MCF 10A (cell line): ENCODE measurements at regions not wholly inside any gene's neighbourhood (a gene's known extent, or its start where the extent isn't known, plus 50 kb on each side); places are given as distances from the start of the nearest gene placed in this dataset.

ENCODE experiments used
- BruUV-seq: library from RNA; stranded (reverse); fragments of 400-500 nt; replicated peaks from 2 replicates; lab custom pipeline; 2021; lab: Mats Ljungman, UMichigan
- CTCF ChIA-PET: fragments of 300-600 bp; sonication (Branson Sonifier 250); formaldehyde crosslinking; extraction: SDS; loops from one replicate; lab custom pipeline; 2021; ENCODE audit warnings: antibody characterized with exemption, inconsistent platforms; lab: Yijun Ruan, JAX
- POLR2A ChIA-PET: fragments of 300-600, 350-650 bp; sonication (Branson Sonifier 250); formaldehyde crosslinking; extraction: SDS; loops from one replicate; lab custom pipeline; 2020; ENCODE audit warnings: antibody characterized with exemption, inconsistent platforms; lab: Yijun Ruan, JAX
- DNase-seq: peaks from one replicate; pipeline ENCODE4 v3.0.0-alpha.2; 2018; ENCODE audit not compliant: unreplicated experiment
- H3K27ac Mint-ChIP-seq: one replicate; pipeline ENCODE4 v1.8.0; 2022; ENCODE audit warnings: mild to moderate bottlenecking, low read depth, mixed read lengths; ENCODE audit not compliant: unreplicated experiment
- H3K27me3 Mint-ChIP-seq: one replicate; pipeline ENCODE4 v1.8.0; 2022; ENCODE audit warnings: mixed read lengths; ENCODE audit not compliant: insufficient read depth, unreplicated experiment
- H3K36me3 Mint-ChIP-seq: one replicate; pipeline ENCODE4 v1.8.0; 2022; ENCODE audit warnings: mild to moderate bottlenecking, moderate library complexity, mixed read lengths; ENCODE audit not compliant: insufficient read depth, unreplicated experiment
- H3K4me1 Mint-ChIP-seq: one replicate; pipeline ENCODE4 v1.8.0; 2022; ENCODE audit warnings: mixed read lengths; ENCODE audit not compliant: insufficient read depth, unreplicated experiment
- H3K4me3 Mint-ChIP-seq: one replicate; pipeline ENCODE4 v1.8.0; 2022; ENCODE audit warnings: mild to moderate bottlenecking, moderate library complexity, mixed read lengths; ENCODE audit not compliant: unreplicated experiment
- H3K9me3 Mint-ChIP-seq: one replicate; pipeline ENCODE4 v1.8.0; 2022; ENCODE audit warnings: mixed read lengths; ENCODE audit not compliant: unreplicated experiment
- intact Hi-C: fragments of 100-400 bp; cut with micrococcal nuclease; formaldehyde crosslinking; loops from 2 replicates; pipeline ENCODE4 v1.14.1; 2022
- TF ChIP-seq, protein P1 (sequence below): fragments of 200-600 bp; IDR thresholded peaks from one replicate; pipeline ENCODE4 v1.8.0; 2022; ENCODE audit warnings: antibody characterized with exemption, mild to moderate bottlenecking; ENCODE audit not compliant: unreplicated experiment

DNA sequence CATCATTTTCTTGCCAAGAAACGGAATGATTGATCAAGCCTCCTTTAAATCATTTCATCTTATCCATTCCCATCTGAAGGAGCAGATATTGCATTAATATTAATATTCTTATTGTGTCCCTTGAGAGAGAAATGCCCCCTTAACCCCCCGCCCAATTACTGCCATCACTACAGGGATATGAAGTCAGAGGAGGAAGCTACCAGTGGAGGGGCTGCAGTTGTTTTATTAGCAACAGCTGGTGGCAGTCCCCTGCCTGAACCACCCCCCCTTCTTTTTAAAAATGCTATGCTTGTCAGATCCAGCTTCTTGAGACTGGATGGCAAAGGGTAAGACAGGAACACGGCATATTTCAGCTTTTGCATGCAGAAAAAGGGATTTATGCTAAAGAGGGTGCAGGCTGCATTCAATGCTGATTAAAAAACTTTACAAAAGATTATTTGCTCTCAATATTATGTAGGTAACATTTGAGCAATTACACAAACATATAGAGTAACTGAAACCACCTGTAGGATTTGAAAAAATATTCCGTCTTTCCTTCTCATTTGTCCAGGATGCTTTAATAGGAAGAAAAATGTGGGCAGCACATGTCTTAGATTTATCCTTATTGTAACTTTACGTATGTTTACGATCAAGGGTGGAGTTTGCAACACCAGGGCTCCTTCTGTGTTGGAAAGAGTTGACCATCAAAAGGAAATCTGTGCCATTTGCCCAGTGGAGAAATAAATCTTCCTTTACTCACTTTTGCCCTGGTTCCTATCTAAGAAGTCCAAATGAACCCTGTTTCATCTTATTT is 77.7 kb downstream of the ZBTB18 start:
- ChIA-PET CTCF (interaction anchor here (0.8 to 1.2 kb wide), 3 partner anchors 14 to 144 kb away, joined by 3 to 4 read pairs (median 4); no protein-coding TSS in a partner anchor), POLR2A (no interaction called here)
- intact Hi-C loops: no loop called here
- no TSS peak for BruUV-seq
- Mint-ChIP-seq H3K9me3 (no peaks in the 10 kb centered on the region), H3K27me3 (peaks cover 51% of the 10 kb centered on the region), H3K27ac (no peak overlapping the region), H3K4me3 (no peak overlapping the region), H3K36me3 (no peaks in the 10 kb centered on the region), H3K4me1 (no peaks in the 10 kb centered on the region)
- TF ChIP-seq, protein P1, sequence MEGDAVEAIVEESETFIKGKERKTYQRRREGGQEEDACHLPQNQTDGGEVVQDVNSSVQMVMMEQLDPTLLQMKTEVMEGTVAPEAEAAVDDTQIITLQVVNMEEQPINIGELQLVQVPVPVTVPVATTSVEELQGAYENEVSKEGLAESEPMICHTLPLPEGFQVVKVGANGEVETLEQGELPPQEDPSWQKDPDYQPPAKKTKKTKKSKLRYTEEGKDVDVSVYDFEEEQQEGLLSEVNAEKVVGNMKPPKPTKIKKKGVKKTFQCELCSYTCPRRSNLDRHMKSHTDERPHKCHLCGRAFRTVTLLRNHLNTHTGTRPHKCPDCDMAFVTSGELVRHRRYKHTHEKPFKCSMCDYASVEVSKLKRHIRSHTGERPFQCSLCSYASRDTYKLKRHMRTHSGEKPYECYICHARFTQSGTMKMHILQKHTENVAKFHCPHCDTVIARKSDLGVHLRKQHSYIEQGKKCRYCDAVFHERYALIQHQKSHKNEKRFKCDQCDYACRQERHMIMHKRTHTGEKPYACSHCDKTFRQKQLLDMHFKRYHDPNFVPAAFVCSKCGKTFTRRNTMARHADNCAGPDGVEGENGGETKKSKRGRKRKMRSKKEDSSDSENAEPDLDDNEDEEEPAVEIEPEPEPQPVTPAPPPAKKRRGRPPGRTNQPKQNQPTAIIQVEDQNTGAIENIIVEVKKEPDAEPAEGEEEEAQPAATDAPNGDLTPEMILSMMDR: no peak
- DNase-seq: no peak

DNA sequence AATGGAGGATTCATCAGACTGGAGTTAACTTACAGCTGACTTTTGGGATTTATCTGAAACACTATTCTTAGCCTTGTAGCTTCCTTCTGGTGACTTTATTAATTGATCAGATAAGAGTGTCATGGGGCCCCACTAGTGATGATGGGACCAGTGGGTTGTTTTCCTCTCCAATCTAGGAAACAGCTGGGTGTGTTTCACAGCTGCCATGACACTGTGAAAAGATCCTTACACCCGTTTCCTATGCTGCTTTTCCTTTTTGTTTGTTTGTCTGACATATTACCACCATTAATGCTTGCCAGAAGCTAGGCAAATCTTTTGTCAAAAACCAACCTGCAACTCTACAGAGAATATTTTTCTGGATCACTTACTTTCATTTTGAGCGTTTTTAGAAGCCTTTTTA is 86.2 kb downstream of the ZBTB18 start:
- H3K36me3 Mint-ChIP-seq: no peaks in the 10 kb centered on the region
- H3K4me1 Mint-ChIP-seq: no peaks in the 10 kb centered on the region
- DNase-seq: no peak
- TF ChIP-seq, protein P1: no peak
- BruUV-seq: no TSS peak
- ChIA-PET POLR2A (interaction anchor here (1.0 kb wide), 1 partner anchor 90 kb away, joined by 3 read pairs; no protein-coding TSS in a partner anchor), CTCF (interaction anchor here (1.0 to 1.1 kb wide), 2 partner anchors 15 to 18 kb away, joined by 5 to 6 read pairs; no protein-coding TSS in a partner anchor)
- no peak overlapping the region for H3K4me3 Mint-ChIP-seq
- intact Hi-C loops: no loop called here
- peaks cover 9% of the 10 kb centered on the region for H3K27me3 Mint-ChIP-seq
- peaks cover 10% of the 10 kb centered on the region for H3K9me3 Mint-ChIP-seq
- H3K27ac Mint-ChIP-seq: no peak overlapping the region

DNA sequence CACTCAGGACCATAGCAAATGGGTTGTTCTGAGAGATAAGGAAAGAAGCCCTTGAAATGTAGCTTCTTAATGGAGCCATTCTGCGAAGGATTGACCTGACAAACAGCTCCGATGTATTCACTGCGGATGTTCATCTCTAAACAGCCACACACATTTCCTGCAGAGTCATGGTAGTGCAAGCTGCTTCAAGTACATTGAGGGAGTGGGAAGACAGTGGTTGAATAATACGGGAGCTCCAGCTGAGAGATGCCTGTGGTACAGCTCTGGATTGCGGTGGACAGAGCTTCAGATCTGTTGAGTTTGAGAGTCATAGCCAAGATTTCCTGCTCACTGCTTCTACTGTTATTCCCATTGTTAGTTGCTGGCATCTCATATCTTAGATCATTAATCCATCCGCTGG is 86.6 kb downstream of the ZBTB18 start:
- POLR2A ChIA-PET: interaction anchor here (1.0 kb wide), 1 partner anchor 91 kb away, joined by 3 read pairs; no protein-coding TSS in a partner anchor
- BruUV-seq: no TSS peak
- Mint-ChIP-seq H3K4me3 (no peak overlapping the region), H3K36me3 (no peaks in the 10 kb centered on the region), H3K4me1 (no peaks in the 10 kb centered on the region), H3K9me3 (peaks cover 10% of the 10 kb centered on the region), H3K27me3 (peaks cover 5% of the 10 kb centered on the region), H3K27ac (no peak overlapping the region)
- intact Hi-C loops: no loop called here
- DNase-seq: no peak
- CTCF ChIA-PET: interaction anchor here (1.0 to 1.1 kb wide), 2 partner anchors 14 to 17 kb away, joined by 5 to 6 read pairs; no protein-coding TSS in a partner anchor
- TF ChIP-seq, protein P1: no peak

DNA sequence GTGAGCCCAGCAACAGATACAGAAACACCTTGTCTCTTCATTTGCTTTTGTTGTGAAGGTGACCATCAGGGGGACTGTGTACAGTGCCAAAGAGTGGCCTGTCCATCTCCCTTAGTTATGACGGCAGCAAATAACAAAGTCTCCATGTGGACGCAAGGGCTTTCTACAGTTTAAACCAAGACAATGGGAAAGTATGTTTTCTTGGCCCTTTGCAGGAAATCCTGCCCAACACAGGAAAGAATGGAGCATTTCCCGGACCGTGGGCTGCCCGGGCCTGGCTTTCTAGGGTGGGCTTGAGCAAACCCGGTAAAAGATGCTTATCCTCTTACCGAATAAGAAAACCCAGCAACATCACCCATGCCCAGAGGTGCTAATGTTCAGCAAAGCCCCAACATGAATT is 87.3 kb downstream of the ZBTB18 start:
- H3K9me3 Mint-ChIP-seq: peaks cover 10% of the 10 kb centered on the region
- CTCF ChIA-PET: interaction anchor here (1.1 kb wide), 1 partner anchor 14 kb away, joined by 5 read pairs; no protein-coding TSS in a partner anchor
- POLR2A ChIA-PET: no interaction called here
- intact Hi-C loops: no loop called here
- H3K27ac Mint-ChIP-seq: no peak overlapping the region
- H3K27me3 Mint-ChIP-seq: no peaks in the 10 kb centered on the region
- BruUV-seq: no TSS peak
- no peaks in the 10 kb centered on the region for H3K36me3 Mint-ChIP-seq
- H3K4me3 Mint-ChIP-seq: no peak overlapping the region
- no peaks in the 10 kb centered on the region for H3K4me1 Mint-ChIP-seq
- no peak for DNase-seq
- TF ChIP-seq, protein P1: no peak
